Panc1 (cell line): ENCODE measurements at regions not wholly inside any gene's neighbourhood (a gene's known extent, or its start where the extent isn't known, plus 50 kb on each side); places are given as distances from the start of the nearest gene placed in this dataset.

Experiments
- ATAC-seq: fragments of 200-7000 bp; cut with Tn5 transposase; 2 replicates; pipeline ENCODE4 v1.9.1; 2020; ENCODE audit warnings: mild to moderate bottlenecking, moderate library complexity
- BruUV-seq: library from RNA; stranded (reverse); fragments of 400-500 nt; replicated peaks from 2 replicates; lab custom pipeline; 2021; lab: Mats Ljungman, UMichigan
- CTCF ChIA-PET: fragments of 300-600 bp; sonication (Branson Sonifier 250); formaldehyde crosslinking; loops from one replicate; lab custom pipeline; 2022; ENCODE audit warnings: antibody characterized with exemption; lab: Charles Lee
- POLR2A ChIA-PET: fragments of 300-600 bp; sonication (Branson Sonifier 250); formaldehyde crosslinking; loops from one replicate; lab custom pipeline; 2022; ENCODE audit warnings: antibody characterized with exemption; lab: Charles Lee
- DNase-seq: peaks from one replicate; pipeline ENCODE4 v3.0.0-alpha.2; 2010; ENCODE audit warnings: low read depth, low spot score
- H3K27ac ChIP-seq: 2 replicates; pipeline ENCODE4 v1.5.1; 2011; ENCODE audit warnings: mild to moderate bottlenecking, low read length, inconsistent platforms
- H3K27me3 ChIP-seq: fragments of 200-500 bp; sonication (Bioruptor generic); 2 replicates; pipeline ENCODE4 v1.6.0; 2014; ENCODE audit warnings: low read length, inconsistent platforms; ENCODE audit not compliant: control insufficient read depth, insufficient read depth
- H3K36me3 ChIP-seq: fragments of 200-500 bp; sonication (Bioruptor generic); 2 replicates; pipeline ENCODE4 v1.5.1; 2014; ENCODE audit warnings: inconsistent platforms, mild to moderate bottlenecking, low read length, moderate library complexity; ENCODE audit not compliant: control insufficient read depth, insufficient read depth
- H3K4me1 ChIP-seq: 2 replicates; pipeline ENCODE4 v1.5.1; 2011; ENCODE audit warnings: inconsistent platforms, mild to moderate bottlenecking, low read length, moderate library complexity; ENCODE audit not compliant: control insufficient read depth, insufficient read depth
- H3K4me3 ChIP-seq, 2 experiments: 2 replicates each; pipeline ENCODE4 v1.5.1; 2011 to 2012; ENCODE audit warnings: low read depth in 2 of 2, low read length in 2 of 2, mild to moderate bottlenecking in 2 of 2, inconsistent platforms in 1 of 2, moderate library complexity in 1 of 2
- H3K9me3 ChIP-seq: fragments of 200-500 bp; sonication (Bioruptor generic); 2 replicates; pipeline ENCODE4 v1.5.1; 2014; ENCODE audit warnings: low read depth, mild to moderate bottlenecking, inconsistent platforms, low read length, moderate library complexity; ENCODE audit not compliant: control insufficient read depth, insufficient read depth
- CTCF ChIP-seq: fragments of 450-650 bp; IDR thresholded peaks from 2 replicates; pipeline ENCODE4 v1.5.1; 2017; ENCODE audit warnings: mild to moderate bottlenecking
- POLR2AphosphoS5 ChIP-seq: IDR thresholded peaks from 2 replicates; pipeline ENCODE4 v1.6.1; 2012; ENCODE audit warnings: mild to moderate bottlenecking, low read depth, low read length, moderate library complexity
- REST ChIP-seq, 2 experiments: IDR thresholded peaks; 2 replicates each; pipeline ENCODE4 v1.6.1; 2011 to 2012; ENCODE audit warnings: low read depth in 2 of 2, control low read depth in 1 of 2, low read length in 1 of 2, mild to moderate bottlenecking in 1 of 2, moderate library complexity in 1 of 2; ENCODE audit not compliant: insufficient read depth in 1 of 2
- SIN3A ChIP-seq: IDR thresholded peaks from 2 replicates; pipeline ENCODE4 v1.6.1; 2012; ENCODE audit warnings: low read depth, mild to moderate bottlenecking, low read length, moderate library complexity, borderline replicate concordance; ENCODE audit not compliant: insufficient read depth
- TCF7L2 ChIP-seq: IDR thresholded peaks from 2 replicates; pipeline ENCODE4 v1.6.1; 2011; ENCODE audit warnings: mild to moderate bottlenecking, low read depth, low read length, inconsistent platforms
- in situ Hi-C: cut with HindIII; loops from 2 replicates; pipeline ENCODE4 v1.10.0; 2016; ENCODE audit warnings: low sequenced_read_pairs, low pct_unique_long_range_greater_than_20kb
- intact Hi-C: fragments of 100-400 bp; cut with micrococcal nuclease; formaldehyde crosslinking; loops from one replicate; pipeline ENCODE4 v1.10.0; 2022; ENCODE audit not compliant: unreplicated experiment

- Histone ChIP-seq H3K4me1 (no peaks in the 10 kb centered on the region), H3K36me3 (no peaks in the 10 kb centered on the region), H3K4me3 (no peak overlapping the region), H3K9me3 (no peaks in the 10 kb centered on the region), H3K27ac (no peak overlapping the region), H3K27me3 (no peaks in the 10 kb centered on the region)
- no peak for DNase-seq
- TF ChIP-seq SIN3A (no peak), CTCF (no peak), POLR2AphosphoS5 (no peak), TCF7L2 (no peak), REST (IDR thresholded peaks at IDR 0.05; ENCODE audit: insufficient read depth in 1 of 2, low read depth in 2 of 2, low read length in 1 of 2) (no peak)
- intact Hi-C loops (no loop called here), in situ Hi-C loops (no loop called here)
- ChIA-PET CTCF (no interaction called here), POLR2A (no interaction called here)
- ATAC-seq: no peak
- BruUV-seq: no TSS peak
Measured at GRCh38 chr3:139838269-139838957, 96.6 kb upstream of the CLSTN2 start.

GRCh38 chr3:139836698-139837464, 98.1 kb upstream of the CLSTN2 start:
- no peaks in the 10 kb centered on the region for H3K27me3 ChIP-seq
- intact Hi-C loops: no loop called here
- TF ChIP-seq REST (IDR thresholded peaks at IDR 0.05; ENCODE audit: insufficient read depth in 1 of 2, low read depth in 2 of 2, low read length in 1 of 2) (no peak), CTCF (no peak), SIN3A (no peak), POLR2AphosphoS5 (no peak), TCF7L2 (no peak)
- no peak for DNase-seq
- ChIA-PET CTCF (no interaction called here), POLR2A (no interaction called here)
- ATAC-seq: no peak
- in situ Hi-C loops: no loop called here
- no peak overlapping the region for H3K27ac ChIP-seq
- H3K4me3 ChIP-seq: no peak overlapping the region
- no TSS peak for BruUV-seq
- no peaks in the 10 kb centered on the region for H3K36me3 ChIP-seq
- H3K9me3 ChIP-seq: no peaks in the 10 kb centered on the region
- H3K4me1 ChIP-seq: no peaks in the 10 kb centered on the region
